ENCODE measurements at regions not wholly inside any gene's neighbourhood (a gene's known extent, or its start where the extent isn't known, plus 50 kb on each side); places are given as distances from the start of the nearest gene placed in this dataset.
"Not testable (repeated sequence)": the region's sequence is repeated elsewhere in the genome, so short reads cannot be mapped to it uniquely, and the experiment has no call there.

DNA sequence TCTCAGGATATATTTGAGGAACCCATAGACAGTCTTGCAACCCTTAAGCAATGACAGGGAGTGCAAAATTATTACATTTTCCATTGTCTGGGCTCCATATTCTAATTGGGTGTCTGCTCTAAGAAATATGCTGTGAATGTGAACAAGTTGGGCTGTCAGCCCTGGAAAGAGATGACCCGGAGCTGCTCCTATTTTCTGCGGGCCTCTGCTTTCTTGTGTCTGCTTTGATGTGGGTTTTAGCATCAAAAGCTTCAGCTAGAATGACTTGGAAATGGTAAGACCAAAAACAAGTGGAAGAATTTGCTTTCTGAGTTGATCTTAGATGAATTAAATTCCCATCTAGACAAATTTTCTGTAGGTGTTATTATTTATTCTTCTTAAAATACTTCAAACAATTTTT, 343.6 kb upstream of the IGFBP3 start:
- no peak for DNase-seq

- not testable (repeated sequence) for DNase-seq
Measured at GRCh38 chr7:46261638-46262037, 340.6 kb upstream of the IGFBP3 start.

DNA sequence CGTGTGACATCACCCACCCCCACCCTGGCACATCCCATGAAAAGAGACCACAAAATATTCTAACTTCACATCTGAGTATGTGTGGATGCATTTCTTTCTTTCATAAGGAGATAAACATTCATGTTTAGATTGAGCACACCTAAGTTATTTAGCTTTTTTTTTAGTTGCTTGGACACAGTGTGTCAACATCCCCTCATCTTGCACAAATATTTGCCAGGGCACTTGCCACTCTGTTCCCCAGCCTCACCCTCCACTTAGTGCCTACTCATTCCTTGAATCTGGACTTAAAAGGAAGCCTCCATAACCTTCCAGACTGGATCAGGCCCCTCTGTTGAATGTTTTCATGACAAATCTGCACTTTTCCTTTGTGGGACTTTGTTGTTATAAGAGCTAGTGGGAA, 338.9 kb upstream of the IGFBP3 start:
- no peak for DNase-seq

- no peak for DNase-seq
Measured at GRCh38 chr7:46257761-46258448, 336.8 kb upstream of the IGFBP3 start.

GRCh38 chr7:46256870-46257661, 336.0 kb upstream of the IGFBP3 start:
- no peak for DNase-seq

DNA sequence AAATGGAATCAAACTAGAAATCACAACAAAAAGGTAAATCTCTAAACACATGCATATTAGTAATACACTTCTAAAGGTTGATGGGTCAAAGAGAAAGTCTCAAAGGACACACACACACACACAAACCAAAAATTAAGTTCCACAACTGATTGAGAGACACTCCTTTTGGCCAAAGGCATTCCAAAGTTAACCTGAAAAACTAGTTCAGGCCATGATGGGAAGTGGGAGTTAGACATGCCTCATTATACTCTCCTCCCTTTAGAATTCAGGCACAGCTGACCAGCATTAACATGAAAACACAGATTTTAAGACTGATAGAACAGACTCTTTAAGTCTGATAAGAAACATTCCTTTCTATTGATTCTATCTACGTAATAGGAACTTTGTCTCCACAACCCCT, 332.4 kb upstream of the IGFBP3 start:
- no peak for DNase-seq

DNA sequence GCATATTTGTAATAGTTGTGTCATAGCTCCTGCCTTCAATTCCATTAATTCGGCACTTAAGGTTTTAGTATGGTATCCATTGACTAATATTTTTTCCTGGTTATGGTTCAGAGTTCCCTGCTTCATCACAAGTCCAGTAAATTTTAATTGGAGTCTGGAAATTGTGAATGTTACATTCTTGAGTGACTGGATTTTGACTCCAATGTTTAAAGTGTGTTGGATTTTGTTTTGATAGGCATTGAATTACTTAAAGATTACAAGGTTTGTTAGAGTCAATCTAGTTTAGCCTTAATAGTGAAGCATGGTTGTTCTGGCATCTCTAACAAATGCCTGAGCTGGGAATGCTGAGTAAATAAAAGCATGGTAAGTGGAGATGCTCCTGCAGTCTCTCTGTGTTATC, 326.6 kb upstream of the IGFBP3 start:
- no peak for DNase-seq

GRCh38 chr7:46245586-46246111, 324.6 kb upstream of the IGFBP3 start:
- DNase-seq, result no peak

DNA sequence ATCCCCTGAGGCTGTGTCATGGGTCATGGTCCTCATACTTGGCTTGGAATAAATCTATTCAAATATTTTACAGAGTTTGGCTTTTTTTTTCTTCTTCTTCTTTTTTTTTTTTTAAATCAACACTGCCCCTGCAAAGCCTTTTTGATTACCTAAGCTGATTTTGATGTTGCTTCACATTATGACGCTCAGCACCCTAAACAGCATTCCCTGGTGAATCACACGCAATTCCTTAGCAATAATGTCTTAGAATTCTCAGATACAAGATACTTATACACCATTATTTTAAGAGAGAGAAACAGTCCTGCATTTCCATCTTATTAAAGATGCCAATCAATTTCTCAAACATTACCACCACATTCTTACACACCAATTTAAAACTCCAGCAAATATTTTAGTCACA, 323.7 kb upstream of the IGFBP3 start:
- DNase-seq, result no peak

- DNase-seq, result no peak
Measured at GRCh38 chr7:46243406-46243805, 322.3 kb upstream of the IGFBP3 start.

- no peak for DNase-seq
Measured at GRCh38 chr7:46239846-46240245, 318.8 kb upstream of the IGFBP3 start.

DNA sequence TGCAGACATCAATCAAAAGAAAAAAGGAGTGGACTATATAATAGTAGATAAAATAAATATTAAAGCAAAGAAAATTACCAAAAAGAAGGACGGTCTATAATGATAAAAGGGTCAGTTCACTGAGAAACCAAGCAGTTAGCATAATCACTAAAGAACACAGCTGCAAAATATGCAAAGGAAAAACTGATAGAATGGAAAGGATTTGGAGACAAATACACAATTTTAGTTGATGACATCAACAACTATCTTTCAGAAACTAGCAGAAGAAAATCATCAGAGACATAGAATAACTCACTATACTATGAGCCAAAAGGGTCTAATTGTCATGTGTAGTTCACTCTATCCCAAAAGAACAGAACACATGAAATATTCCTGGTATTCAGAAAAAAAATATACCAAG, 316.4 kb upstream of the IGFBP3 start:
- no peak for DNase-seq

DNA sequence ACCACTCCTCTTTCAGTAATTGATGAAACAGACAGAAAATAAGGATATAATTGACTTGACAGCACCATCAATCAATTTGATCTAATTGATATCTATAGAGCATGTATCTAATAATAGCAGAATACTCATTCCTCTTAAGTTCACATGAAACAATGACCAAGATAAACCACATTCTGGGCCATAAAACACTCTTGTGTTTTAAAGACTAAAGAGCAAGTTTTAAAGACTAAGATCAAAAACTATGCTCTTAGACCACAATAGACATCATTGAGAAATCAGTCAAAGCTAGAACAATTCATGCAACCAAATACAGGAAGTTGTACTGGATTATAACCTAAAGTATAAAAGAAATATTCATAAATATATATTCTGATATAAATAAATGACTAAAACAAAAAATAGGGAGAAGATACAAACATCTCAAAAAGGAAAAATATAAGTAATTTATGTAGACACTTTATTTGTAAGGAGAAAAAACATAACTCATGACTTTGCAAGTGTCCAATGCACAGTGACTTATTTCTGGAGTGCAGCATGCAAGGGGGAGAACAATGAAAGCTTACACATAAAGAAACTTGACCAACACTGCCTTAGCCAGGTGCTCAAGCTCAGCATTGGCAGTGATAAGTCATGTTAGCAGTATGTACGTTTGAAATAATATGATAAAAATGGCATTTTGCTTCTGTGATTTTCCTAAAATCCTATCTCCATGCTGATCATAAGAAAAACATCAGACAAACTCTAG, 312.7 kb upstream of the IGFBP3 start:
- DNase-seq, result no peak

DNA sequence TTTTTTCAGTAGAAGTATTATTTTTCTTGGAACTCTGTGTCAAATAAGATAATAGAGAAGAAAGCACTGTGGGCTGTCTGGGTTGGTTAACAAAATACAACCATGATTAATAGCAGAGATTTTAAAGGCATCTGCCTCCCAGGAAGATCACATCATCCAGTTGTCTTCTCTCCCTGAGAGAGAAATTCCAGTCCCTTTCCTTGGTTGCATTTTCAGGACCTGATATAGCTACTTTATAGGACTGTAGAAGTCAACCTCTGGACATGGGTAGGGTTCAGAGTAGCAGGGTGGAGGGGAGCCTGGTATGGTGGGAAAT, 309.9 kb upstream of the IGFBP3 start:
- DNase-seq, result no peak

DNA sequence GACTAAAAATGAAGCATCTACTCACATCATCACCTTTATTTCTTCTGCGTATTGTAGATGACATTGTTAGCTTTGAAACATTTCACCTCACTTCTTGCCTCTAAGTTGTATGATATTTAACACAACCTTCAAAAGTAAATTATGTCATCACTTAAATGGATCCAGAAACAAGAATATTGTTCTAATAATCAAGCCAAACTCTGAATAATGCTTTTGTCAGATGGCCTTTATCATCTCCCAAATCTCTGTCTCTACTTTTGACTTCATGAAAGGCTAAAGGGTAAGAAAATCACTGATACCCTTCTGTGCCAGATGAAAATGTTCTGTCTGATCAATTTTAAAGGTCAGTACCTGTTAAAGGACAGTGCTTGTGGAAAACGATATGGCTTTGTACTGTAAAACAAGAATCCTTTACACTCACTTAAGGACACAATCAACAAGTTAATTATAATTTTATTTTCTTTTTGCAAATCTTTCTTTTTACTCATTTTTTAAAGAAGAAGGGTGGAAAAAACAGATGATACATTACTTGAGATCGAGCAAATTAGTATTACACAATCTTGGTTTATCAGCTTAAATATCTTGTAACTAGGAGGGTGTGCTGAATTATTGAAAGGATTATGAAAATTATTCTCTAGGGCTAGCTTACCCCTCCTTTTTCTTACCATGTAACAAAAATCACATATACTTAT, 309.4 kb upstream of the IGFBP3 start:
- no peak for DNase-seq

DNA sequence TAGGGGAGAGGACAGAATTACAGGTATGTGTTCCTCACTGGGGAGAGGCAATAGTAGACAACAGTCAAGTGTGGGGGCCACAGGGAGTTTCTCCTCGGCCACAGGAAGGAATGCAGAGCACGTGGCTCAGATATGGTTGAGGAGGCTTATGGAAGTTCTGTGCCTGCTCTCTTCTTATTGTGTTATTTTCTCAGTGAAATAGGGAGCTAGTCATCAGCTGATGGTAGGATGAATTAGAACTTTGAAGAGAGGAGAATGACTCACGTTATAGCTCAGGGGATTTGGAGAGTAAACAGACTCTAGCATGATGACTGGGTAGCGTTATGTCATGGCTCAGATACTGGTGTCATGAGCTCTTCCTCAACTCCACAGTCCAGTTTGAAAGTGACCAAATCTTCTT, 308.3 kb upstream of the IGFBP3 start:
- DNase-seq, result no peak

GRCh38 chr7:46226860-46227259, 305.8 kb upstream of the IGFBP3 start:
- no peak for DNase-seq

DNA sequence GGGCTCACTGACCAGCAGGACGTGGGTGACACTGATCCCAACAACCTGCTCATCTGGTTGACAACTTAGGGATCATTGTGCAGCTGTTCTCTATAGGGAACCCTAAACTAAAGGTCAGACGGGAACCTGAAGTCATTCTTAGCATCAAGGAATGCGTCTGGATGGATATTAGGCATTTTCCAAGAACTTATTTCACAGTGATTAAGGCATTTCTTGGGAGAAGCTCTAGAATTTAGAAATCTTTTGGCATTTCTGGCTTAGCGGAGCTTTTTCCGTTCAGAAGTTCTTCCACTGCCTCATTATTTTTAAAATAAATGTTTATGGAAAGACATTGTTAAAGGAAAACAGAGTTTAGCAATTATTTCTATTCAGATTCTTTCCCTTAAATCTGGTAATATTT, 303.3 kb upstream of the IGFBP3 start:
- DNase-seq, result no peak

DNA sequence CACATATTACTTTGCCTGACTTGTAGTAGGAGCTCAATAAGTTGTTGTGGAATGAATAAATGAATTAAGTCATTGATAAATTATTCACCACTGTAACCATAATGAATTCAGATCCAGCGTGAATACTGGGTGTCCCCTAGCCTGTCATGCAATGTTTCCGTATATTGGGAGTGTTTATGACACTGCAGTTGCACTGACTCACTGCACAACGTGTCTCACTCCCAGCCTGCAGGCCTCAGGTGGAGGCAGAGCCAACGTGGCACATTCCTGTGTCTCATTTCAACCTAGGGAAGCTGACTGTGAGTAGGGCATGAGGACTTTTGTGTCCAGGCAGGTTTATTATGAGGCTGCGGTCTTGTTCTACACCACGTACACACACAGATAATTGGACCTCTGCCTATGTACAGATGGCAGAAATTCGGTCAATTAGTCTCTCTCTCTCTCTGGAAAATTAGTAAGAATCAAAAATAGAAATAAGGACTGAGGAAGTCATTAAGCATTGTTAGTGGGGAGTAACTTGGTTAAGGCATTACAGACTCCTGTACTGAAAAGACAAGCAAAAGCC, 299.1 kb upstream of the IGFBP3 start:
- no peak for DNase-seq

GRCh38 chr7:46218461-46219200, 297.6 kb upstream of the IGFBP3 start:
- DNase-seq, result no peak

- no peak for DNase-seq
Measured at GRCh38 chr7:46215987-46216567, 295.0 kb upstream of the IGFBP3 start.

- DNase-seq, result no peak
Measured at GRCh38 chr7:46214526-46214925, 293.5 kb upstream of the IGFBP3 start.
